ENCODE measurements at regions not wholly inside any gene's neighbourhood (a gene's known extent, or its start where the extent isn't known, plus 50 kb on each side); places are given as distances from the start of the nearest gene placed in this dataset.

GRCh38 chr9:3687145-3687544 lies 161.3 kb upstream of the RFX3 start (continued):
- TF ChIP-seq ZNF407 (CRISPR knock-in tag; IDR thresholded peaks at IDR 0.05; ENCODE audit: not compliant biosample characterization) (no peak), ZFP36 (IDR thresholded peaks at IDR 0.05; ENCODE audit: borderline replicate concordance, low read depth, low read length, partially characterized antibody) (no peak)

- 57% methylated on average over 3 of the region's 3 CpGs for WGBS (ENCODE audit: low lambda C conversion rate)
- Histone ChIP-seq H3K9me3 (ENCODE audit: low read length) (no peaks in the 10 kb centered on the region), H3K4me2 (ENCODE audit: low read depth, low read length) (no peak overlapping the region), H4K20me1 (ENCODE audit: insufficient read depth, low read length) (no peaks in the 10 kb centered on the region), H3K36me3 (replicated peaks in 1 of 2; ENCODE audit: control insufficient read depth in 1 of 2, insufficient read depth in 2 of 2, low read length in 2 of 2) (no peaks in the 10 kb centered on the region), H3K4me1 (ENCODE audit: insufficient read depth, low read length) (no peaks in the 10 kb centered on the region), H3K27ac (ENCODE audit: extremely low read length, insufficient read depth, low read length) (no peak overlapping the region), H3K27me3 (ENCODE audit: control insufficient read depth in 1 of 2, insufficient read depth in 2 of 2, low read length in 2 of 2) (no peaks in the 10 kb centered on the region), H3K4me3 (replicated peaks in 1 of 3; ENCODE audit: insufficient read depth in 1 of 3, low read depth in 2 of 3, low read length in 3 of 3) (no peak overlapping the region), H3K79me2 (ENCODE audit: insufficient read depth, low read length) (no peaks in the 10 kb centered on the region), H3K9ac (ENCODE audit: insufficient read depth, low read depth, low read length) (no peak overlapping the region), H2AFZ (ENCODE audit: low read length) (no peak overlapping the region)
- ChIA-PET POLR2A (no interaction called here), CTCF (ENCODE audit: low intra/inter-chr PET ratio, low total read pairs) (no interaction called here)
- DNase-seq (ENCODE audit: low spot score) (no peak), FAIRE-seq (no peak), ATAC-seq (no peak)
- intact Hi-C loops (cut with micrococcal nuclease; ENCODE audit: unreplicated experiment), result no loop called here
- no TSS peak for BruUV-seq (replicated peaks)
- in situ Hi-C loops (cut with HindIII; ENCODE audit: extremely low pct_ligation_motif_present, low pct_unique_long_range_greater_than_20kb), result no loop called here
- TF ChIP-seq SP2 (CRISPR knock-in tag; IDR thresholded peaks at IDR 0.05) (no peak), HNRNPUL1 (IDR thresholded peaks at IDR 0.05; ENCODE audit: low read depth, low read length) (no peak), ZGPAT (CRISPR knock-in tag; IDR thresholded peaks at IDR 0.05) (no peak), KLF12 (CRISPR knock-in tag; IDR thresholded peaks at IDR 0.05; ENCODE audit: borderline replicate concordance) (no peak), ZFY (CRISPR knock-in tag; IDR thresholded peaks at IDR 0.05) (no peak), ZNF75D (CRISPR knock-in tag; IDR thresholded peaks at IDR 0.05; ENCODE audit: borderline replicate concordance) (no peak), ZBTB7A (CRISPR knock-in tag; IDR thresholded peaks at IDR 0.05) (no peak)
These were observed 156.4 kb upstream of the RFX3 start for GRCh38 chr9:3682186-3682585.

All from HepG2 (cell line).